HEK293 (cell line): ENCODE measurements at regions not wholly inside any gene's neighbourhood (a gene's known extent, or its start where the extent isn't known, plus 50 kb on each side); places are given as distances from the start of the nearest gene placed in this dataset.

Experiments
- CTCF ChIA-PET: fragments of 350-600 bp; formaldehyde crosslinking; extraction: SDS; loops from one replicate; lab custom pipeline; 2021; ENCODE audit warnings: antibody characterized with exemption; lab: Yijun Ruan, JAX
- POLR2A ChIA-PET: fragments of 300-600 bp; formaldehyde crosslinking; extraction: SDS; loops from one replicate; lab custom pipeline; 2020; ENCODE audit warnings: antibody characterized with exemption, inconsistent platforms; lab: Yijun Ruan, JAX
- H3K27ac ChIP-seq: fragments of 200-500 bp; sonication (Bioruptor generic); 2 replicates; pipeline ENCODE4 v1.5.1; 2014; ENCODE audit warnings: low read depth, low read length, control low read depth, inconsistent platforms; ENCODE audit errors: extremely low read depth
- H3K36me3 ChIP-seq, 2 experiments: fragments of 200-500 bp in 1 of 2; sonication (Bioruptor generic) in 1 of 2; 1 replicate in 1 of 2; 2 replicates in 1 of 2; pipeline ENCODE4 v1.5.1; 2014 to 2017; ENCODE audit warnings: inconsistent platforms in 2 of 2, low read length in 2 of 2; ENCODE audit not compliant: control insufficient read depth in 2 of 2, insufficient read depth in 1 of 2
- H3K4me1 ChIP-seq: fragments of 200-500 bp; sonication (Bioruptor generic); 2 replicates; pipeline ENCODE4 v1.5.1; 2014; ENCODE audit warnings: mild to moderate bottlenecking, low read length, inconsistent platforms; ENCODE audit not compliant: control insufficient read depth, insufficient read depth
- H3K4me3 ChIP-seq: 2 replicates; pipeline ENCODE4 v1.5.1; 2011; ENCODE audit warnings: low read depth, mild to moderate bottlenecking, control low read depth, low read length, moderate library complexity
- H3K9me3 ChIP-seq: fragments of 200-500 bp; sonication (Bioruptor generic); 2 replicates; pipeline ENCODE4 v1.5.1; 2014; ENCODE audit warnings: low read depth, low read length, inconsistent platforms; ENCODE audit not compliant: control insufficient read depth, insufficient read depth
- HOXA7 ChIP-seq: sonication (generic); formaldehyde crosslinking; IDR thresholded peaks from 2 replicates; pipeline ENCODE4 v1.8.1; 2022; ENCODE audit warnings: missing genetic modification reagents, borderline replicate concordance
- SP7 ChIP-seq: fragments of 450-650 bp; formaldehyde crosslinking; IDR thresholded peaks from 2 replicates; pipeline ENCODE4 v1.5.1; 2016; ENCODE audit warnings: missing biosample characterization, missing genetic modification characterization
- ZBTB1 ChIP-seq: fragments of 450-650 bp; formaldehyde crosslinking; IDR thresholded peaks from 2 replicates; pipeline ENCODE4 v1.5.1; 2016; ENCODE audit warnings: missing biosample characterization, missing genetic modification characterization
- ZBTB20 ChIP-seq: fragments of 450-650 bp; formaldehyde crosslinking; IDR thresholded peaks from 2 replicates; pipeline ENCODE4 v1.5.1; 2016; ENCODE audit warnings: missing biosample characterization, missing genetic modification characterization
- ZBTB48 ChIP-seq: fragments of 450-650 bp; formaldehyde crosslinking; IDR thresholded peaks from 2 replicates; pipeline ENCODE4 v1.5.1; 2016; ENCODE audit warnings: missing biosample characterization, missing genetic modification characterization
- ZEB2 ChIP-seq: fragments of 450-650 bp; formaldehyde crosslinking; IDR thresholded peaks from 2 replicates; pipeline ENCODE4 v1.5.1; 2016; ENCODE audit warnings: missing biosample characterization, missing genetic modification characterization
- ZFP3 ChIP-seq: fragments of 450-650 bp; formaldehyde crosslinking; IDR thresholded peaks from 2 replicates; pipeline ENCODE4 v1.5.1; 2016; ENCODE audit warnings: low read depth, missing biosample characterization, missing genetic modification characterization
- ZNF157 ChIP-seq: fragments of 450-650 bp; formaldehyde crosslinking; IDR thresholded peaks from 2 replicates; pipeline ENCODE4 v1.5.1; 2016; ENCODE audit warnings: missing biosample characterization, missing genetic modification characterization
- ZNF350 ChIP-seq: fragments of 450-650 bp; formaldehyde crosslinking; IDR thresholded peaks from 2 replicates; pipeline ENCODE4 v1.5.0; 2017; ENCODE audit warnings: missing biosample characterization, mild to moderate bottlenecking, missing genetic modification characterization
- ZNF426 ChIP-seq: fragments of 450-650 bp; formaldehyde crosslinking; IDR thresholded peaks from 2 replicates; pipeline ENCODE4 v1.5.1; 2017; ENCODE audit warnings: missing biosample characterization, missing genetic modification characterization, mild to moderate bottlenecking, inconsistent platforms, moderate library complexity
- ZNF530 ChIP-seq: fragments of 450-650 bp; formaldehyde crosslinking; IDR thresholded peaks from 2 replicates; pipeline ENCODE4 v1.5.1; 2016; ENCODE audit warnings: low read depth, missing biosample characterization, missing genetic modification characterization
- ZNF549 ChIP-seq: fragments of 450-650 bp; IDR thresholded peaks from 2 replicates; pipeline ENCODE4 v1.5.1; 2018; ENCODE audit warnings: missing biosample characterization, missing genetic modification characterization, mild to moderate bottlenecking, inconsistent platforms, moderate library complexity
- ZNF558 ChIP-seq: fragments of 450-650 bp; formaldehyde crosslinking; IDR thresholded peaks from 2 replicates; pipeline ENCODE4 v1.5.1; 2016; ENCODE audit warnings: missing biosample characterization, missing genetic modification characterization
- ZNF561 ChIP-seq: fragments of 450-650 bp; IDR thresholded peaks from 2 replicates; pipeline ENCODE4 v1.5.1; 2018; ENCODE audit warnings: missing biosample characterization, missing genetic modification characterization, borderline replicate concordance
- ZNF571 ChIP-seq: fragments of 450-650 bp; formaldehyde crosslinking; IDR thresholded peaks from 2 replicates; pipeline ENCODE4 v1.5.0; 2017; ENCODE audit warnings: missing biosample characterization, missing genetic modification characterization
- TF ChIP-seq, protein P1 (sequence below): fragments of 450-650 bp; formaldehyde crosslinking; conservative IDR thresholded peaks from 2 replicates; pipeline ENCODE4 v1.5.1; 2016; ENCODE audit warnings: low read depth, missing biosample characterization, missing genetic modification characterization
- TF ChIP-seq, protein P2 (sequence below): fragments of 450-650 bp; formaldehyde crosslinking; IDR thresholded peaks from 2 replicates; pipeline ENCODE4; 2016; ENCODE audit warnings: missing biosample characterization, missing genetic modification characterization
- TF ChIP-seq, protein P3 (sequence below): fragments of 450-650 bp; formaldehyde crosslinking; IDR thresholded peaks from 2 replicates; pipeline ENCODE4 v1.5.1; 2016; ENCODE audit warnings: missing biosample characterization, missing genetic modification characterization

DNA sequence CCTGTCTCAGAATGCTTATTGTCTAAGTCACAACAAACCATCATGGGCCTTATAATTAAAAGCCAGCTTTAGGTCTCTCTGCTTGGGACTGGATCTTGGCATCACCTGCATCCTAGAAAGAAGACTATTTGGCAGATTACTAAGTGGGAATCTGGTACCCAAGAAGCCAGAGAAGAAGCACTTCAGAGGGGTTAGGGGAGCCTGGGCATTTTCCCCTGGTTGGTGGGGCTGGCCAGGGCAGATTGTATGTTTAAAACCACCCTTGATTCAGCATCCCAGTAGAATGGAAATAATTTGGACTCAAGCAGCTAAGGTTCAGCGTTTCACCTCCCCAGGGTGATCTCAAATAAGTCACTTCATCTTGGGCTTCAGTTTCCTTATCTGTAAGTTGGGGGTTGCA is 193.7 kb downstream of the MIAT start:
- Histone ChIP-seq H3K27ac (no peak overlapping the region), H3K4me1 (no peaks in the 10 kb centered on the region), H3K36me3 (no peaks in the 10 kb centered on the region), H3K4me3 (no peak overlapping the region), H3K9me3 (no peaks in the 10 kb centered on the region)
- TF ChIP-seq ZEB2 (tag by site-specific recombination), result no peak
- no peak for TF ChIP-seq SP7 (tag by site-specific recombination)
- TF ChIP-seq ZNF561 (tag by site-specific recombination), result no peak
- TF ChIP-seq ZFP3, result no peak
- TF ChIP-seq ZNF157 (tag by site-specific recombination), result no peak
- no peak for TF ChIP-seq ZBTB1 (tag by site-specific recombination)
- no peak for TF ChIP-seq ZNF426 (tag by site-specific recombination)
- TF ChIP-seq ZNF530, result no peak
- no peak for TF ChIP-seq ZBTB20 (tag by site-specific recombination)
- no peak for TF ChIP-seq ZNF558 (tag by site-specific recombination)
- no peak for TF ChIP-seq ZNF549 (tag by site-specific recombination)
- TF ChIP-seq ZNF350 (tag by site-specific recombination), result no peak
- TF ChIP-seq ZBTB48 (tag by site-specific recombination), result no peak
- TF ChIP-seq, protein P1, sequence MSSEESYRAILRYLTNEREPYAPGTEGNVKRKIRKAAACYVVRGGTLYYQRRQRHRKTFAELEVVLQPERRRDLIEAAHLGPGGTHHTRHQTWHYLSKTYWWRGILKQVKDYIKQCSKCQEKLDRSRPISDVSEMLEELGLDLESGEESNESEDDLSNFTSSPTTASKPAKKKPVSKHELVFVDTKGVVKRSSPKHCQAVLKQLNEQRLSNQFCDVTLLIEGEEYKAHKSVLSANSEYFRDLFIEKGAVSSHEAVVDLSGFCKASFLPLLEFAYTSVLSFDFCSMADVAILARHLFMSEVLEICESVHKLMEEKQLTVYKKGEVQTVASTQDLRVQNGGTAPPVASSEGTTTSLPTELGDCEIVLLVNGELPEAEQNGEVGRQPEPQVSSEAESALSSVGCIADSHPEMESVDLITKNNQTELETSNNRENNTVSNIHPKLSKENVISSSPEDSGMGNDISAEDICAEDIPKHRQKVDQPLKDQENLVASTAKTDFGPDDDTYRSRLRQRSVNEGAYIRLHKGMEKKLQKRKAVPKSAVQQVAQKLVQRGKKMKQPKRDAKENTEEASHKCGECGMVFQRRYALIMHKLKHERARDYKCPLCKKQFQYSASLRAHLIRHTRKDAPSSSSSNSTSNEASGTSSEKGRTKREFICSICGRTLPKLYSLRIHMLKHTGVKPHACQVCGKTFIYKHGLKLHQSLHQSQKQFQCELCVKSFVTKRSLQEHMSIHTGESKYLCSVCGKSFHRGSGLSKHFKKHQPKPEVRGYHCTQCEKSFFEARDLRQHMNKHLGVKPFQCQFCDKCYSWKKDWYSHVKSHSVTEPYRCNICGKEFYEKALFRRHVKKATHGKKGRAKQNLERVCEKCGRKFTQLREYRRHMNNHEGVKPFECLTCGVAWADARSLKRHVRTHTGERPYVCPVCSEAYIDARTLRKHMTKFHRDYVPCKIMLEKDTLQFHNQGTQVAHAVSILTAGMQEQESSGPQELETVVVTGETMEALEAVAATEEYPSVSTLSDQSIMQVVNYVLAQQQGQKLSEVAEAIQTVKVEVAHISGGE (tag by site-specific recombination), result no peak
- TF ChIP-seq ZNF571 (tag by site-specific recombination), result no peak
- ChIA-PET POLR2A (no interaction called here), CTCF (interaction anchor here (0.7 to 2.3 kb wide), 2 partner anchors 15 to 25 kb away, joined by 3 to 9 read pairs; no protein-coding TSS in a partner anchor)

DNA sequence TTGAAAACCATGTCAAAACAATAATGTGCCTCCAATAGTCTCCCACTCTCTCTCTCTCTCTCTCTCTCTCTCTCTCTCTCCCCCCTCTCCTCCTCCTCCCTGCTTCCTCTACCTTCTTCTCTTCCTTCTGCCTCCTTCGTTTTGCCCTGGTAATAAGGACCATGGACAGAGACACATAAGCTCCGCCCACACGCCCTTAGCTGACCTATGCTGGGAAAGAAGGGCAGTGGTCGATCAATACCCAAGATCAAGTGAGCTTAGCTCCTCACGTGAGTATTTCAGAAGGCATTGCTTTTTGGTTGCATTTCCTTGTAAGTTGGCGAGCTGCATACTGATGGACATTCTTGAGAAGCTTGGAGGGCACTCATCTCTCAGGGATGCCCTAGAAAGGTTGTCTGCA is 194.8 kb downstream of the MIAT start:
- H3K9me3 ChIP-seq, result no peaks in the 10 kb centered on the region
- H3K36me3 ChIP-seq, result no peaks in the 10 kb centered on the region
- no peak overlapping the region for H3K27ac ChIP-seq
- H3K4me3 ChIP-seq, result no peak overlapping the region
- H3K4me1 ChIP-seq, result no peaks in the 10 kb centered on the region
- POLR2A ChIA-PET, result no interaction called here
- CTCF ChIA-PET, result interaction anchor here (0.7 to 2.3 kb wide), 2 partner anchors 16 to 81 kb away, joined by 5 to 9 read pairs; no protein-coding TSS in a partner anchor
- TF ChIP-seq, protein P2, sequence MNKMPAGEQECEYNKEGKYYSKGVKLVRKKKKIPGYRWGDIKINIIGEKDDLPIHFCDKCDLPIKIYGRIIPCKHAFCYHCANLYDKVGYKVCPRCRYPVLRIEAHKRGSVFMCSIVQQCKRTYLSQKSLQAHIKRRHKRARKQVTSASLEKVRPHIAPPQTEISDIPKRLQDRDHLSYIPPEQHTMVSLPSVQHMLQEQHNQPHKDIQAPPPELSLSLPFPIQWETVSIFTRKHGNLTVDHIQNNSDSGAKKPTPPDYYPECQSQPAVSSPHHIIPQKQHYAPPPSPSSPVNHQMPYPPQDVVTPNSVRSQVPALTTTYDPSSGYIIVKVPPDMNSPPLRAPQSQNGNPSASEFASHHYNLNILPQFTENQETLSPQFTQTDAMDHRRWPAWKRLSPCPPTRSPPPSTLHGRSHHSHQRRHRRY (tag by site-specific recombination), result no peak
- TF ChIP-seq HOXA7 (CRISPR knock-in tag), result no peak
- TF ChIP-seq, protein P3, sequence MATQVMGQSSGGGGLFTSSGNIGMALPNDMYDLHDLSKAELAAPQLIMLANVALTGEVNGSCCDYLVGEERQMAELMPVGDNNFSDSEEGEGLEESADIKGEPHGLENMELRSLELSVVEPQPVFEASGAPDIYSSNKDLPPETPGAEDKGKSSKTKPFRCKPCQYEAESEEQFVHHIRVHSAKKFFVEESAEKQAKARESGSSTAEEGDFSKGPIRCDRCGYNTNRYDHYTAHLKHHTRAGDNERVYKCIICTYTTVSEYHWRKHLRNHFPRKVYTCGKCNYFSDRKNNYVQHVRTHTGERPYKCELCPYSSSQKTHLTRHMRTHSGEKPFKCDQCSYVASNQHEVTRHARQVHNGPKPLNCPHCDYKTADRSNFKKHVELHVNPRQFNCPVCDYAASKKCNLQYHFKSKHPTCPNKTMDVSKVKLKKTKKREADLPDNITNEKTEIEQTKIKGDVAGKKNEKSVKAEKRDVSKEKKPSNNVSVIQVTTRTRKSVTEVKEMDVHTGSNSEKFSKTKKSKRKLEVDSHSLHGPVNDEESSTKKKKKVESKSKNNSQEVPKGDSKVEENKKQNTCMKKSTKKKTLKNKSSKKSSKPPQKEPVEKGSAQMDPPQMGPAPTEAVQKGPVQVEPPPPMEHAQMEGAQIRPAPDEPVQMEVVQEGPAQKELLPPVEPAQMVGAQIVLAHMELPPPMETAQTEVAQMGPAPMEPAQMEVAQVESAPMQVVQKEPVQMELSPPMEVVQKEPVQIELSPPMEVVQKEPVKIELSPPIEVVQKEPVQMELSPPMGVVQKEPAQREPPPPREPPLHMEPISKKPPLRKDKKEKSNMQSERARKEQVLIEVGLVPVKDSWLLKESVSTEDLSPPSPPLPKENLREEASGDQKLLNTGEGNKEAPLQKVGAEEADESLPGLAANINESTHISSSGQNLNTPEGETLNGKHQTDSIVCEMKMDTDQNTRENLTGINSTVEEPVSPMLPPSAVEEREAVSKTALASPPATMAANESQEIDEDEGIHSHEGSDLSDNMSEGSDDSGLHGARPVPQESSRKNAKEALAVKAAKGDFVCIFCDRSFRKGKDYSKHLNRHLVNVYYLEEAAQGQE (tag by site-specific recombination), result peak; percentile 88
